ENCODE measurements at regions not wholly inside any gene's neighbourhood (a gene's known extent, or its start where the extent isn't known, plus 50 kb on each side); places are given as distances from the start of the nearest gene placed in this dataset.
"Not testable (repeated sequence)": the region's sequence is repeated elsewhere in the genome, so short reads cannot be mapped to it uniquely, and the experiment has no call there.

GRCh38 chrX:13955975-13956374, 73.7 kb downstream of the GEMIN8 start:
- DNase-seq, result no peak

- DNase-seq, result no peak
These were observed 74.5 kb downstream of the GEMIN8 start for GRCh38 chrX:13955095-13955647.

GRCh38 chrX:13952581-13952980, 77.1 kb downstream of the GEMIN8 start:
- no peak for DNase-seq

GRCh38 chrX:13946223-13946622, 83.5 kb downstream of the GEMIN8 start:
- DNase-seq, result not testable (repeated sequence)

- not testable (repeated sequence) for DNase-seq
These were observed 83.9 kb downstream of the GEMIN8 start for GRCh38 chrX:13945787-13946186.

GRCh38 chrX:13940671-13941070, 89.0 kb downstream of the GEMIN8 start:
- no peak for DNase-seq

GRCh38 chrX:13939741-13940597, 89.7 kb downstream of the GEMIN8 start:
- peak in 2 of 14 donors; percentile 1 to 12 for DNase-seq

GRCh38 chrX:13938829-13939530, 90.7 kb downstream of the GEMIN8 start:
- peak in 5 of 14 donors; percentile 3 to 52 (median 30) for DNase-seq

GRCh38 chrX:13938051-13938828, 91.5 kb downstream of the GEMIN8 start:
- peak in 6 of 14 donors; percentile 11 to 68 (median 42) for DNase-seq

- peak in 3 of 14 donors; percentile 21 to 57 (median 35) for DNase-seq
These were observed 92.2 kb downstream of the GEMIN8 start for GRCh38 chrX:13937370-13938050.

GRCh38 chrX:13936521-13937225, 93.0 kb downstream of the GEMIN8 start:
- DNase-seq, result peak in 1 of 14 donors; percentile 7

GRCh38 chrX:13934731-13935130, 95.0 kb downstream of the GEMIN8 start:
- DNase-seq, result no peak

- no peak for DNase-seq
These were observed 95.8 kb downstream of the GEMIN8 start for GRCh38 chrX:13933851-13934250.

GRCh38 chrX:13933352-13933751, 96.3 kb downstream of the GEMIN8 start:
- no peak for DNase-seq

GRCh38 chrX:13932416-13932815, 97.3 kb downstream of the GEMIN8 start:
- DNase-seq, result no peak

GRCh38 chrX:13927175-13927574, 102.5 kb downstream of the GEMIN8 start:
- no peak for DNase-seq

GRCh38 chrX:13923845-13924244, 105.8 kb downstream of the GEMIN8 start:
- no peak for DNase-seq

GRCh38 chrX:13923289-13923688, 106.4 kb upstream of the GPM6B start:
- DNase-seq, result no peak

GRCh38 chrX:13917507-13917906, 100.6 kb upstream of the GPM6B start:
- no peak for DNase-seq

- DNase-seq, result no peak
These were observed 94.7 kb upstream of the GPM6B start for GRCh38 chrX:13911586-13911985.

GRCh38 chrX:13906093-13906492, 89.2 kb upstream of the GPM6B start:
- peak in 10 of 14 donors; percentile 2 to 36 (median 25) for DNase-seq
